SIG-M5 (cell line): ENCODE measurements at regions not wholly inside any gene's neighbourhood (a gene's known extent, or its start where the extent isn't known, plus 50 kb on each side); places are given as distances from the start of the nearest gene placed in this dataset.

ENCODE experiments used
- DNase-seq: peaks from one replicate; lab custom pipeline; 2025; lab: John Stamatoyannopoulos, UW

DNA sequence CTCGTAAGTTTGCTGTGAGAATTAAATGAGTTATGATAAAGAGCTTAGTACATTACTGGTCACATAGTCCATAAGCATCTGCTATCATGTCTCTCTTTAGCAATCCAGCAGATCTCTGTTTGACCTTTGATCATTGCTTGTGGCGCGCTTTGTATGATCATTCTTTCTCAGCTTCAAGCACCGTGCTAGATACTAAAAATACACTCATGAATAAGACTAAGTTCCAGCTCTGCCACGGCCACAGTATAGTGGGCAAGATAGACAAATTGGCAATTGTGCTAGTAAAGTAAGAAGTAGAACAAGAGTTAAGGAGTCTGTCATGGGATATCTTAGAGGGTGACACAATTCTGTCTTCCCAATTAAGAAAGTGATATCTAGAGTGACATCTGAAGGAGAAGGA is 75.2 kb upstream of the ADGRF1 start:
- no peak for DNase-seq

DNA sequence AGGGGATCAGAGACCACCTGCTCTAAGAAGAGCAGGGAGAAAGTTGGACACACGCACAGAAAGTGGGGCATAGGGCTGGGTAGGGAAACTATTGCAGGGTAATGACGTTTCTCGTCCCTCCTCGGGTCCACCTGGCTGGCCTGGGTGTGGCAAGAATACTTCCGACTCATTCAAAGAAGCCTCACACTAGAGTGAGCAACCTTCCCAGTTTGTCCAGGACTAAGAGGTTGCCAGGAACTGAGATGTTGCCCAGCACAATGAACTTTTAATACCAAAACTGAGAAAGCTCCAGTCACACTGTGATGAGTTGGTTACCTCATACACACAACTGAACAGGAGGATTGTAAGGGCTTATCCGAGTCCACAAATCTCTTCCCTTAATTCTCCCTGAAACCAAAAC is 74.5 kb upstream of the ADGRF1 start:
- DNase-seq, result no peak

DNA sequence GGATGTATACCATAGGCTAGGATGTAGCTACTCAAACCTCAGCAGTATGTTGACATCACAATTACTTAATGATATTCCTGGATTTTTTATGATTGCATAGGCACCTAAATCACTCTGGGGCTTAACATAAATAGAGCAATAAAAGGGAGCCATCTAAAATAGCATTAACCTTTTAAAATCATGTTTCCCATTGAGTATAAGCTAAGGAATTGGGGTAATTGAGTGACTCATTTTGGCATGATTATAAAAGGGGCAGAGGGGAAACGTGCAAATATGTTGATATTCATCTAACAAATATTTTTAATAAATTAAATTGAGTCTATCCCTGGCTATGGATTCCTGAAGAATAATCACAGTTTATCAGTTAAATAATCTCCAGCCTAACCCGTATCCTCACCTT is 74.0 kb upstream of the ADGRF1 start:
- no peak for DNase-seq

DNA sequence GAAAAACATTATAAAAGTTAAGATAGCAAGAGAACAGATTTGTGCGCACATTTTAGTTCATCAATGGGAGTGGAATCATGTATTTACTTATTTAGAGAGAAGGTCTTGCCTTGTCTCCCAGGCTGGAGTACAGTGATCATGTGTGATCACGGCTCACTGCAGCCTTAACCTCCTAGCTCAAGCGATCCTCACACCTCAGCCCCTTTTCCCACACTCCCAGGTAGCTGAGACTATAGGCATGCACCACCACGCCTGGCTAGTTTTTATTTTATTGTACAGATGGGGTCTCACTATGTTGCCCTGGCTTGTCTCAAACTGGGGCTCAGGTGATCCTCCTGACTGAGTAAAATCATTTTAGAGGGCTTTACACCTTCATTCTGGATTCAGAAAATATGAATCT is 72.3 kb upstream of the ADGRF1 start:
- no peak for DNase-seq

DNA sequence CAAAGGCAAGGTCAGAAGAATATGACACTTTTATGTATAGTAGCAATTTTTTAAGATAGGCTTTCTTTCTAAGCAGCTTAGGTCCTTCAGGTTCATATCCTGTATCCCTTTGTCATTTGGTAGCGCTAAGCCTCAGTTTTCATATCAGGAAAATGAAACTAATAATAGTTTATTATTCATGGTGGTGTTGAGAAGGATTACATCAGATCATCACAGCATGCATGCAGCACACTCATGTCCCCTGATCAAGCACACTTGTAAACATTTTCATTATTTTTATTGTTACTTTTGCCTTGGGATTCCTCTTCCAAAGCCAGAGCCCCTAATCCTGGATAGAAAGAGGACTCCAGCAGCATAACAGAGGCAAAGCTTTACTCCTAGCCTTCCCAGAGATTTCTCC is 70.2 kb upstream of the ADGRF1 start:
- no peak for DNase-seq

DNA sequence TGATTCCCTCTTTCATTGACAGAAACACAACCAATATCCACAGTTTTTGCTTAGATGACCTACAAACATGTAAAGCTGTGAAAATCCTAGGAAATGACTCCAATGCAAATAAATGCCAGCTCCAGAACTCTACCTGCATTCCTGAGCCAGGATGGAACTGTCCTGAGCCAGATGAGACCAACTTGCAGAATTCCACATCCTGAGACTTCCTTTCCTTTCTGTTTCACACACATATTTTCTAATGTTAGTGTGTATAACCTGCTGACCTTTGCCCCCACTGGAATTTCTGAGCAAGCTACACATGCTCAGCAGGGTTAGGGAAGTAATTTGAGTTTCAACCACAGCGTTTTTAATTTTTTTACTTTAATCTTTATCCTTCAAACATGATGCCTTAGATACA is 69.6 kb upstream of the ADGRF1 start:
- no peak for DNase-seq

DNA sequence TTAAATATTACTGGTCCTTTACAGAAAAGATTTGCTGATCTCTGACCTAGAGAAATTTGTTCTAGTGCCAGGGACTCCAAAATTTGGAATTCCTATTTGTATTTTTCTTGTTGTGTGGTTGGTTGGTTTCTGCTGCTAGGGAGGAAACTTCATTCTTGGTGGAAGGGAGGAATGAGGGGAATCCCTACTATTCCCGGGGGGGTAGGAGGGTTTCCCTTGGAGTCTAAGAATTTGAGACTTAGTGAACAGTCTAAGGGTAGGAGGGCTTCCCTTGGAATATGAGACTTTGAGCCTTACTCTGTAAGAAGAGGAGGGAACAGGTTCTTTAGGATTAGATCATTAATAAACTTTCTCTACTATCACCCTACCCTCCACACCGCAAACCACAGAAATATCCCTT is 67.1 kb upstream of the ADGRF1 start:
- DNase-seq, result no peak

DNA sequence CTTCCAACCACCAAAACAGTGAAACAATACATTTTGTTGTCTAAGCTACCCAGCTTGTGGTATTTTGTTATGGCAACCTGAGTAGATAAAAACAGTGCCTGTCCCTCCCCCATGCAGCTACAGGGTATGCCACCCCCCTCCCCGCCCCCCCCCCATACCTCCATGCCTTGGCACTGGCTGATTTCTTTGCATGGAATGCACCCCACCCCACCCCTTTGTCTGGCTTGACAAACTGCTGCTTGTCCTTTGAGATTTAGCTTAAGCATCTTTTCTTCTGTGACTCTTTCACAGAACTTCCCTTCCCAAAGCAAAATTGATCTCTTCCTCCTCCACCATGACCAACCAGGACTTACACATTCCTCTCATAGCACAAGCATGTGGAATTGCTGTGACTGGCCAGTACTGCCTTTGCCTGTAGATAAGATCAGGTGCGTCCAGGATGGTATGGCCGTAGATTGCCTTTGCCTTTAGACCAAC is 64.6 kb upstream of the ADGRF1 start:
- no peak for DNase-seq

DNA sequence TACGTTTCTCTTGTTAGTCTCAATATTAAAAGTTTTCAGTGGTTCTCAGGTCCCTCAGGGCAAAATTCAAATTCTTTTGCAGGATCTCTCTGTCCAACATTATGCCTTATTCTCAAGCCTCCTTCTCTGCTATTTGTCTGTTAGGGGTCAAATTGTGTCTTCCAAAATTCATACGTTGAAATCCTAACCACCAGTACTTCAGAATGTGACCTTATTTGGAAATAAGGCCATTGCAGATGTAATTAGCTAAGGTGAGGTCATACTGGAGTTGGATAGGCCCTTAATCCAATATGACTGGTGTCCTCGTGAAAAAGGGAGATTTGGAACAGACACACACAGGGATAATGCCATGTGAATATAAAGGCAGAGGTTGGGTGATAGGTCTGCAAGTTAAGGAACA is 64.1 kb upstream of the ADGRF1 start:
- DNase-seq, result no peak

DNA sequence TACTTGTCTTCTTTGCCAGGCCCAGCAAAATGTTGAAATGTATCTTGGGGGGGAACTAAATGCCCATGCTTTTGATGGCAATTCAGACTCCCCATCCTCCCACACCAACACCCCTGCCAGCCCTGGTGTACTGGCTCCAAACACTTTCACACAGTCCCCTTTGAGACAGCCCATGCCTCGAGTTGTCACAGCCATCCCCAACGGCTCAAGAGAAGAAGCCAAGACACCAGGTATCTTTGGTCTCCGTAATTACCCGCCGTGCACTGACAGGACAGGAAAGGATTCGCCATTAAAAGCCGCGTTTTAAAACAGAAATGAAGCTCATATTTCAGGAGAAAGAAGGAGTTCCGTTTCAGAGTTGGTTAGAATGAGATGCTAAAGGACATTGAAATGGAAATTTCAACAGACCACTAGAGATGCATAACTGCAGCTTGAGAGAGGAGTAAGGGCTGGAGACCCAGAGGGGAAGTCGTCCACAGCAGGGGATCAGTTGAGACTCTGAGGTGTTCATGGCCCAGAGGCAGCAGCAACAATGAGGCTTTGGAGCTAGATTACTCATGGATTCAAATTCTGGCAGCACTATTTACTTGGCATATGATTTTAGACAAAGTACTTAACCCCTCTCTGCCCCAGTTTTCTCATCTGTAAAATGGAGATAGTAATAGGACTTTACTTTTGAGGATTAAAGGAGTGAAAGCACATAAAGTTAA is 63.5 kb upstream of the ADGRF1 start:
- no peak for DNase-seq

DNA sequence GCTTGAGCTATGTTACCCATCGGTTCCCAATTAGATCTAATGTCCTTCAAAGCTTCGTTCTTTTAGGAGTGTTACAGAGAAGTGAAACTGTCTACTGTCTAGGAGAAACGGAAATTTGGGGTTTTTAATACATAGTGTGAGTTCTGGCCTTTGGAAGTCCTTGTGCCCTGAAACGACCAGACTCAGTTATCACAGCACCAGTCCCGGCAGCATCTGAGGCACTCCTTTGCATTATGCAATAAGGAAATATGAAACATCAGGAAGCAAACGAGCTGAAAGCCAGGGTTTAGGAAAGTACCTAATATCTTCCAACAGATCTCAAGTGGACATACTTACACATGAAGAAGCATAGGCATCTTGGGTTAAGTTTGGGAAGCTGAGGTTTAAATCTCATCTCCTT is 61.8 kb upstream of the ADGRF1 start:
- DNase-seq, result no peak

DNA sequence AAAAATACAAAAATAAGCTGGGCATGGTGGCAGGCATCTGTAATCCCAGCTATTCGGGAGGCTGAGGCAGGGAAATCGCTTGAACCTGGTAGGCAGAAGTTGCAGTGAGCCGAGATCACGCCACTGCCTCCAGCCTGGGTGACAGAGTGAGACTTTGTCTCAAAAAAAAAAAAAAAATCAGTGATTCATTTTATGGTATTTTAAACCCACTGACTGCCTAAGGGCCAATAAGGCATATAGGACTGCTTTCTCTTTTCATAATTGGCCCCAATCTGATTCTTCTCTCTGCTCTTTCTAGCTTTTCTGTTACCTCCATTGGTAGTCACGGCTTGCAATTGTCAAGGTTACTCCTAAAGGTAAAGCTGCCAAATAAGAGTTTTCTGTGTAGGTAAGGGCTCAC is 60.2 kb upstream of the ADGRF1 start:
- DNase-seq, result no peak

DNA sequence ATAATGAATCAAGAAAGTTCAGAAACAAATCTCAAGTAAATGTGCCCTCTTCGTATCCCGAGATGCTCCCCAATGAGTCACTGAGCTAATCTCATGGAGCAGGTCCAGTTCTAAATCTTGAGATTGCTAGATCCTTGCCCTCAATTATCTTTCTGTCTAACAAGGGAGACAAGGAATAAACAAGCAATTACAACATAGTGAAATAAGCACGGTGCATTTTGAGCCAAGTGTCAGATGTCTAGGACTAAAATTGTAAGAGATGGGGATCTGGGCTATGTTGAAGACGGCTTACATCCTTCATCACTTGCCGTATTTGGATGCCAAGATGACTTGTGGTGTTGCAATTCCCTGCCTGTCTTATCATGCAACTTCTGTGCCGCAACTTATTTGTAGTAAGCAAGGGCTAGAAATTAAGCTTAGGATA is 56.5 kb upstream of the ADGRF1 start:
- no peak for DNase-seq

DNA sequence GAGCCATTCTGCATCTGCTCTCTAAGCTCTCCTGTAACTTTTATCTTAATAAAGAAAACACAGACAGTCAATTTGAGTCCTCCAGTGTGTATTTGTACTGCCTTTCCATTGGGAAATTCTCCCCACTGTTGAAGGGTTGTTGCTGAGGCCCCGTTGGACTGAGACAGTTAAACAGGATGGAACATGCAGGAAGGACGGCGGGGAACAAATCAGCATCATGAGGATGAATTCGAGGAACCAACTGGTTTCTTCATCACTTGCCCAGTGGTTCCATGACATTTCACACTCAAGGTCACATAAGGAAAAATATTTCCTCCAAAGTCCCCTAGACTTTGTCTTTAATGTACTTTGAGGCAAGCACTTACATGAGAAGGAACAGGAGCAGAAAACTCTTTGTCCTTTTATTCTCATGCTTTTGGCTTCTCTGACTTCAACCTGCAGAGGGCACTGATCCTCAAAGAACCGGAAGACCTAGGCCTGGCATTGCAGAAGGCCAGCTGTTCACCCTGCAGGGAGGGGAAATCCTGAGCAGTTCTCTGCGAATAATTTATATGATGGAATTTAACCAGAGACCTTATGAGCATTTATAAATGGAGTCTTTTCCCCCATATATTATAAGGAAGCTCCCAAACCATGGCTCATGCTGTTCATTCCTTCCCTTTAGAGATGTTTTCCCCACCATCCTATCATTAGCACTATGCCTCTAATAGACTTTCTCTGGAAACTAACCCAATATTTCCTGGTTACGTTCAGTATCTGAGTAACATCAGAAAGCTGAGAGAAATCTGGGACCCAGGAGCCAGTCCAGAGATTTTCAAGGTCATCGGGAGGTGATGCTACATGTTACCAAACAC is 55.2 kb upstream of the ADGRF1 start:
- DNase-seq, result no peak

DNA sequence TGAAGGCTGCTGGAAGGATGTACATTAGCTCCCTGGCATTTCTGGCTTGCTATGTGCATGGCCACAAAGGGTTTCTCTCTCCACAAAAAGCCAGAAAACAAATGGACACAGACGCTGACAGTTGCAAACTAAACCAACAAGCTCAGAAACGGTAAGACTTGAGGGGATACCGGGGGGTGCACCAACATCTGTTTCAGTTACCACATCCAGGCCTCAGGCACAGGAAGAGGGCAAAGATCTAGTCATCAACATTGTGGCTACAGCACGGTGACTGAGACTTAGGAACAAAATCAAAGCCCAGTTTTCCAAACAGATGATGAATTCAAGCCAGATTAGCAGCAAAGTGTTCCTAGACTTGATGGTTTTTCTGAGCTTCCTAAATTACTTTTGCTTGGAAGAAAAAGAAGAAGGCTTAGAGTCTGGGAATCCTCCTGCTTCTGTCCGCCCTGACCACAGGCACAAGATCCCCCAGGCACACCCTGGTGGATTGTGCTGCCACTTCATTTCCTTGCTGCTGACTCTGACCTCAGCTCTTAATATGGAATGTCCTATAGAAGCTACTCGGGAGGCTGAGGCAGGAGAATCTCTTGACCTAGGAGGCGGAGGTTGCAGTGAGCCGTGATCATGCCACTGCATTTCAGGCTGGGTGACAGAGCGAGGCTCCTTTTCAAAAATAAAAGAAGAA is 54.2 kb upstream of the ADGRF1 start:
- DNase-seq, result no peak

DNA sequence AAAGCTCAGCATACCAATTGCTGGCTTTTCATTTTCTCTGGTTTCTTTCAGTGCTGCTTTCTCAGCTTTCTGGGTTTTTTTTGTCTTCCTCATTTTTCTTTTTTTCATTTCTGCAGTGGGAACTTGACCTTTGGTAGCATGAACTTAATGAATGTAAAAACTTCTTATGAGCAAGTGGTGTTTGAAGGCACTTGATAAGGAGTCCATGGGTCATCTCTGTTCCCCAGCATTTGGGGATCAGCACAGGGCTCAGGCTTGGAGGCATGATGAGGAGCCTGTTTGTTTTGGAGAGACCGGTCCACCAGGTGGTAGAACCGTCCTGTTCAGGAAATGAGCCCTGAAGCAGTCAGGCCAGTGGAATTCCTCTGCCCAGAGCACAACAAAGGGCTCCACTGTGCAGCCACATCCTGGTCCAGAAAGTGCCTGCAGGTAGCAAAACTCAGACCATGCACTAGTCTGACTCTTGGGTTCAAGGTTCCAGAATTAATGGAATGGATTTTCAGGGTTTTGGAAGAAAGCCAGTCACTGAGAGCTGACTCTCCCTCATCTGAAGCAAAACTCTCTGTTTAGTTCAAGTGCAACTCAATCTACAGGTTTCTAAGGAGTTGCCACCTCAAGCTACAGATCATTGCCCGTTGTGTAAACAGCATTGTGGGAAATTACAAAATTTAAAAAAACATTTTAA is 52.3 kb upstream of the ADGRF1 start:
- DNase-seq, result no peak

DNA sequence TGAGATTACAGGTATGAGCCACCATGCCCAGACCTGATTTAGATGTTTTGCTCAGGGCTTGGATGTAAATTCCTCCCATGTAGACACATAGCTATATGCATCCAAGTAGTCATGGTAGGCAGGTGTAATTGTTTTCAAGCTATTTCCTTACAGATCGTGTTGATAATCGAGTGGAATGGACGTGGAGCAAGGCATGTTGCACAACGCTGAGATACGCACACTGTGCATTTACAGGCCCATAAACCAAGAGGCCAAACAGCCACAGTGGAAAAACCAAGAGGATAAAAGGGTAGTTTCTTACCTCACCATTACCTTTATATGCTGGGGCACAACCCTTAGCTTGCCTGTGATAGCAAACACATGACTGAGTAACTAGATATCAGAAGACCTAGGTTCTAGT is 51.0 kb upstream of the ADGRF1 start:
- no peak for DNase-seq

DNA sequence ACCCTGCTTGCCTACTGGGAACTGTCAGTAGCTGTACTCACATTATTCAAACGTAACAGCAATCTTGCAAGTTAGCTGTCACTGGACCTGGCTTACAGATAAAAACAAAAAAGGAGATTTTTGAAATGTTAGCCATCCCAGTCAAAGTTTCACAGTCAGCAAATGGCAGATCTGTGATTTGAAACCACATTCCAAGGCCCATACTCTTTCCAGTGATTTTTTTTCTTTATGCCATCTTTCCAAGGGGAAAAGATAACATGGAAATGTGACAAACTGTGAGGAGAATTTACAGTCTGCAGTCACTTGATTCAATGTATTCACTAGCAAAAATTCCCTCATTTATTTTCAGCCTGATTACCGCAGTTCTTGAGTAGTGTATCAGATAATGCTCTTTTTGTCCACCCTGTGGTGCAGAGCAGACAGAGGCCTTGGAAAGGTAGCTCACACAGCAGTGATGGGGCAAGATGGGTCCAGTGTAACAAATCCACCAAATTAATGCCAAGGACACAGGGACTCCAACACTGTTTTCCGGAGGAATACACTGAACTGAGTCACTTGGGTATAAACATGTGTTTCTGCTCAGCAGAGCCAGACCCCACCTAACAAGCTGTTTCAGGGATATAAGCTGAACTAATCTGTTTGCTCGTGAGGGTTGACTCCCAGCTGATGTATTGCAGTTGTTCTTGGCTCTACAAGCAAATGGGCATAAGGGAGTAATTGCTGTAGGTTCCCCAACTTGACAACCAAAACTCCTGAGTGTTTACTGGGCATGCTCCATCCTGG is 49.9 kb upstream of the ADGRF1 start:
- no peak for DNase-seq
